Medulla oblongata (tissue), 1 donor: ENCODE measurements at regions not wholly inside any gene's neighbourhood (a gene's known extent, or its start where the extent isn't known, plus 50 kb on each side); places are given as distances from the start of the nearest gene placed in this dataset.
"Not testable (repeated sequence)": the region's sequence is repeated elsewhere in the genome, so short reads cannot be mapped to it uniquely, and the experiment has no call there.

Experiments
- DNase-seq: peaks from one replicate; pipeline ENCODE4 v3.0.0-alpha.2; 2015; ENCODE audit errors: extremely low spot score

- DNase-seq = peak; percentile 3
Measured at GRCh38 chrX:37509349-37509748, 62.1 kb upstream of the LANCL3 start.

DNA sequence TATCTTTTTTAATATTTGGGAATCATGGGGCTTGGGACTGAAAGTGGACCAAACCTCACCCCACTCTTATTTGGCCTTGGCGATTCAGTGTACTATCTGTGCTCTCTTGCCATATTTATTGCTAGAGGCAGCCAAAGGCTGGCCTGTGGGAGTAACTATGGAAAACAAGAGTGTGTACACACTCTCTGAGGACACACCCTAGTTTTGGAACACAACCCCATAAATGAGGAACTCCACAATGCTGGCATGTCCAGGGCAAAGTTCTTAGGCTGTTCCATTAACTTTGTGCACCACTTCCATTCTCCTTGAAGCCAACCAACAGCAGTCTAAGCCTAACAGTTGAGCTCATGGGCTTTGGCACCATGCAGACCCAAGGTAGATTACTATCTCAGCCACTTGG lies 54.9 kb upstream of the LANCL3 start:
- DNase-seq = not testable (repeated sequence)

DNA sequence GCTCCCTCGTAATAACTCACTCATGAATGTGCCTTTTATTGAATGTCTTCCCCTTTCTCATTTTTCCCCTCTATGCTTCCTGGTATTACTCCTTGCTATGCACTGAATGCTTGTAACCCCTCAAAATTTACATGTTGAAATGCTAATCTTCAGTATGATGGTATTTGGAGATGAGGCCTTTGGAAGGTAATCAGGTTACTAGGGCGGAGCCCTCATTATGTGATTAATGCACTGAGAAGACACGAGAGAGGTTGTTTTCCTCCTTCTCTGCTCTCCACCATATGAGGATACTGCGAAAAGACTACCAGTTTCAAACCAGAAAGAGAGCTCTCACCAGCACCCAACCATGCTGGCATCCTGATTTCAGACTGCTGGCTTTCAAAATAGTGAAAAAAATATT lies 52.2 kb upstream of the LANCL3 start:
- DNase-seq = not testable (repeated sequence)

GRCh38 chrX:37520860-37521450 lies 50.5 kb upstream of the LANCL3 start:
- peak; percentile 3 for DNase-seq
